Brain pericyte (primary cell): ENCODE measurements at regions not wholly inside any gene's neighbourhood (a gene's known extent, or its start where the extent isn't known, plus 50 kb on each side); places are given as distances from the start of the nearest gene placed in this dataset.

Experiments used
- DNase-seq: peaks from one replicate; pipeline ENCODE4 v3.0.0-alpha.2; 2012; ENCODE audit warnings: low read depth, low spot score

DNA sequence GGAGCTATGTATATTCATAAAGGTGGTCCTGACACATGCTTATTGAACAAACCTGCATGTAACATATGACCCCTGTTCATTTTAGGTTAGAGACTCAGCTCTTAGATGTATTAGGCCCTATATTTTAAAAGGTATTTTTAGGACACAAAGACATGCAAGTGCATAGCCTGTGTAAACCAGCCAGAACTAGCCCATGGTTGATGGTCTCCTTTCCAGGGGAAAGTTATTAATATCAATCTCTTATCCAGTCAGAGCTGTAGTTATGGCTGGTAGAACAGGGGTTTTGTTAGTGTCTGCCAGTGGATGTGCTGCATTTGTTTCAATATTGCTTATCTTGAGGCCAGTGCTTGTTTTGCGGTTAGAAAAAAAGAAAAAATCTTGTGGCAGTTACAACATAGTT is 488.6 kb downstream of the KCTD8 start:
- no peak for DNase-seq

DNA sequence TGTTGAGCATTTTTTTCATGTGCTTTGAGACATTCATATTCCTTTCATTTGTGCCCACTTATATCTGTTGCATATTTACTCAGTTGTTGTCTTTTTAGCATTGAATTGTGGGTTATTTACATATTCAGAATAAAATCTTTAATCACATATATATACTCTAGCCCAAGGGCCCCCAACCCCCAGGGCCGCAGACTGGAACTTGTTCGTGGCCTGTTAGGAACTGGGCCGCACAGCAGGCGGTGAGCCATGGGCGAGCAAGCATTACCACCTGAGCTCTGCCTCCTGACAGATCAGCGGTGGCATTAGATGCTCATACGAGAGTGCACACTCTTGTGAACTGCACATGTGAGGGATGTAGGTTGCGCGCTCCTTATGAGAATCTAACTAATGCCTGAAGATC is 480.6 kb downstream of the KCTD8 start:
- no peak for DNase-seq

DNA sequence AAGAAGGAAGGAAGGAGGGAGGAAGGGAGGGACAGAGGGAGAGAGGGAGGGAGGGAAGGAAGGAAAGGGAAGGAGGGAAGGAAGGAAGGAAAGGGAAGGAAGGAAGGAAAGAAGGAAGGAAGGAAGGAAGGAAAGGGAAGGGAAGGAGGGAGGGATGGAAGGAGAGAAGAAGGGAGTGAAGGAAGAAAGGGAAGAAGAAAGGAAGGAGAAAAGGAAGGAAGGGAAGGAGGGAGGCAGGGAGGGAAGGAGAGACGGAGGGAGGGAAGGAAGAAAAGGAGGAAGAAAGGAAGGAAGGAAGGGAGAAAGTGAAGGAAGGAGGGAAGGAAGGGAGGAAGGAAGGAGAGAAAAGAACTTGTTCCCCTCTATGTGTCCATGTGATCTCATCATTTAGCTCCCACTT is 465.0 kb downstream of the KCTD8 start:
- no peak for DNase-seq

DNA sequence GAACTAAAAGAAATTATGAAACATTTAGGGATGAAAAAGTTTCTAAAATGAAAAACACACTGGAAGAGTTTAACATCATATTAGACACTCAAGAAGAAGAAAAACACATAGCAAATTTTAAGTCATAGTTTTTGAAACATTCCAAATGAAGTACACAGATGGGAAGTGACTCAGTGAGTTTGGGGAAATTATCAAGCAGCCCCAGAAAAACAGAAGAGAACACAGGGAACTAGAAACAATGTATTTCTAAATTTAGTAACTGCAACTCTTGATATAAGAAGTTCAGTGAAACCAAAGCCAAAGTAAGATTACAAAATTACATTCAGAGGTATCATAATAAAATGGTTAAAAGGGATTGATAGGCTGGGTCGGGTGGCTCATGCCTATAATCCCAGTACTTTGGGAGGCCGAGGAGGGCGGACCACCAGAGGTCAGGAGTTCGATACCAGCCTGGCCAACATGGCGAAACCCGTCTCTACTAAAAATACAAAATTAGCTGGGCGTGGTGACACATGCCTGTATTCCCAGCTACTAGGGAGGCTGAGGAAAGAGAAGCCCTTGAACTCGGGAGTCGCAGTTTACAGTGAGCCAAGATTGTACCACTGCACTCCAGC is 461.2 kb downstream of the KCTD8 start:
- DNase-seq: no peak

DNA sequence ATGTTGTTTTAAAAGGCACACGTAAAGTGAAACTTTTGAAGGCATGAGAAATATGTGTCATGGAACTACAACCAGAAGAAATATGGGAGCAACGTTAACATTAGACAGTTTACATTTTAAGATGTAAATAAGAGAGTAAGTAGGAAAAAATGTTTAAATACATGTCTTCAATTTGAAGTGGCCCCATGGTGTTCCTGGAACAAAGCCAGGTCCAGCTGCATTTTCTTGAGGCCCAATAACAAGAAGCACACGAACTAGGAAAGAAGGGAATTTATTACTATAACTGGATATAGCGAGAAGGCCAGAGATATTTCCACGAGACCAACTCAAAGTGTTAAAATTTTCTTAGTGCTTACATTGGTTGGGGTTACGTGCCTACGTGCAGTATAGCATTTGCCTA is 458.1 kb downstream of the KCTD8 start:
- DNase-seq: peak; percentile 27

DNA sequence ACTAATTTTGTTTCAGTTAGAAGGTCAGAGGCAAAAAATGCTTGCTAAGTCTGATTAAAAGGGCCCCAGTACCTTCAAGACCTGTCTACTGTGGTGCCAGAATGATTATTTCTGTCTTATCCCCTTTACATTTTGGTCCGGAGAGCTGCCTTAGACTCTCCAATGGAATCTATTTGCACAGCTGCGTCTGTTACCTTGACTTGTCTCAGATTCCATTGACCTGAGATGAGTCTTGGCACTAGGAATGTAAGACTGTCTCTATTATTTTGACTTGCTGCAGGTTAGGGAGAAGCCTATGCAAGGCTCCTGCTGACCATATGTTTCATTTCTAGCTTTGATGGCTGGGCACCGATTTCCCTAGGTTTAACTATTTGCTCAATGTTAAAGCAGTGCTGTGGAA is 457.6 kb downstream of the KCTD8 start:
- DNase-seq: no peak

DNA sequence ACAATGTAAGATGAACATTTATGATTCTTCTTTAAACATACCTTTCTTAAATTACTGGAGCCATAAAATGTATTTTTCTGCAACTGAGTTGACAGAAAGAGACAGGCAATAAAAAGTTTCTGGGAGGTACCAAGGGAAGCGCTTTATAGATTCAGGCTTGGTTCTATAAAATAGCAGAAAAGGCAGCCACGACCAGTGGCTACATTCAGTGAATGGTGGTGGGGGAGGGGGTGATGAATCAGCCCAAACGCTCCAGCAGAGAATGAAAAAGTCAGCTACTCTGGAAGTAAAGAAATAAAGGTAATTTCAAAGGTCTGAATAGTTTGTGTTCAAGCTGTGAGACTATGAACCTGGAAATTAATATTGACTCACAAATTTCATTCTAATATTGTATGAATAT is 456.1 kb downstream of the KCTD8 start:
- DNase-seq: no peak

DNA sequence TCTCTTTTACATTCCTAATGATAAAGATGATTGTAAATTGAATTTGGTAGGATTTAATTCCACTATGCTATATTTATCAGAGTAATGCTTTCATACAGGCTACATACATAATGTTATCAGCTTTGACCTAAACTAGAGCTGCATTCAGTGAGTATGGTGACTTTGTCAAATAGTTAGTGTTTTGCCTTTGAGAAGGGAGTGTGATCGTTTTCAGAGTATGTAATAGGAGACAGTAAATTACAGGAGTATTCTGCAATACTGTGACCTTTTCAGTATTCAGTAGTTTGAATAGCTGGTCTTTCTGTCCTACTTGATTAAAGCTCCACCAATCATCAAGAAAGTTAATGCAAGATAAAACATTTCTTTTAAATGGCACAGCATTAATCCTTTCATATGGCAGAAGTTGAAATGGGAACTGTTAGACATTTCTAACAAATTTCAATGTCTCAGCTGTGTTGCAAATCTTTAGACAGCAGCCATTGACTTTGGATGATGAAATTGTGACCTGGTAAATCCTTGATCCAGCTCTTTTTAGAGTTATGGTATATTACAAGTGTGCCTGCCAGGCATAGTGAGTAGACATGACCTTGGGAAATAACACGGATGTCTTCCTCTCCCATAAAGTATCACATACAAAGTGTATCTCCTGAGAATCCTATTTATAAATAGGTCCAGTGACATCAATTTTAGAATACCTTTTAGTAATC is 455.3 kb downstream of the KCTD8 start:
- no peak for DNase-seq

DNA sequence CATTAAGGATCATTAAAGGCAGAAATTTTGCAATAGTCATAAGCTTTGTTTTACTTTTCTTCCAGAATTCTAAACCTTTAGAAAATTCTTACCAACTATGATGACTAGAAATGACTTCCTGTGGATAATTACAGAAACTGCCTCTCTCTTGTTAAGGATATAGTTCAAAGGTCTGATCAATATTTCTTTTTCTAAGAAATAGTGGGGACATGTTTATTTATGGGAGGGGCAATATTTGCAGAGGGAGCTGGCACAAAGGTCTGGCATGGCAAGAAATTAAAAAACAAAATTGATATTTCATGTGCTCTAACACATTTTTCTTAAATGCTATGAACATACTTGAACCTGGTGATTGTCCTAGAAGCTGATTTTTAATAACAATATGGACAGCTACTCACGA is 448.9 kb downstream of the KCTD8 start:
- no peak for DNase-seq

DNA sequence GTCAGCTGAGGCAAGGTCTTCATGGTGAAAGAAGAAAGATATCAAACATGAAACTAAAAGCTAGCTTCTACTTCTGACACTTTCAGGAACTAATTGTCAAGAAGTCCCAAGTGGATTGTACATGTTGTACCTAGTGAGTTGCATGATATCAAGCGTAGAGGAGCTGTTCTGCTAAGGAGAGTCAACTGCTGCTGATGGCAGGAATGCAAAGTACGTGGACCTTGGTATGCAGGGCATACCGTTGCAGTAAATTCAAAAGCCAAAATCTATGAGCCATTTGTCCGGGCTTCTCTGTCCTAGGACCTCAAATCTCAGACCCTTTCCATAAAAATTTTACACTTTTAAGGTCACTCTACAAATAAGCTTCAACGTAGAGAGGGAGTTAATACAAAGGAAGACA is 446.2 kb downstream of the KCTD8 start:
- no peak for DNase-seq

DNA sequence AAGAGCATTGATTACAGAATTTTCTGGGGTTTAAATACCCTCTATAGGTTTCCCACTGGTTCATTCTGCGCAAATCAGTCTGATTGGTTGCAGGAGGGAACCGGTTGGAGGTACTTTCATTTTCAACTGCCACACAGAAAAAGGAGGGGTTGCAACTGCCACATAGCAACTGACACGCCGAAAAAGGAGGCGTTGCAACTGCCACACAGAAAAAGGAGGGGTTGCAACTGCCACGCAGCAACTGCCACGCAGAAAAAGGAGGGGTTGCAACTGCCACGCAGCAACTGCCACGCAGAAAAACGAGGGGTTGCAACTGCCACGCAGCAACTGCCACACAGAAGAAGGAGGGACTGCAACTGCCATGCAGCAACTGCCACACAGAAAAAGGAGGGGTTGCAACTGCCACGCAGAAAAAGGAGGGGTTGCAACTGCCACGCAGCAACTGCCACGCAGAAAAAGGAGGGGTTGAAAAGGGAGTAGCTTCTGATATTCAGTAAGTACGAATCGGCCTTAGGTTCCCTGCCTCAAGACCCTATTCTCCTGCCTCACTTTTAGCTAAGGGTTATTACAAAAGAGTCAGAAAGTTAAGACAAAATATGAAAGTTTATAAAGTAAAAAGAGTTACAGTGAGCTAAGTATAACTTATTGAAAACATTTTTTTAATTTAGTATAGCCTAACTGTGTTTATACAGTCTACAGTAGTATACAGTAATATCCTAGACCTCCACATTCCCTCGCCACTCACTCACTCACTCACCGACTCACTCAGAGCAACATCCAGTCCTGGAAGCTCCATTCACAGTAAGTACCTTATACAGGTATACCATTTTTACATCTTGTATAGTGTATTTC is 431.8 kb downstream of the KCTD8 start:
- DNase-seq: no peak

DNA sequence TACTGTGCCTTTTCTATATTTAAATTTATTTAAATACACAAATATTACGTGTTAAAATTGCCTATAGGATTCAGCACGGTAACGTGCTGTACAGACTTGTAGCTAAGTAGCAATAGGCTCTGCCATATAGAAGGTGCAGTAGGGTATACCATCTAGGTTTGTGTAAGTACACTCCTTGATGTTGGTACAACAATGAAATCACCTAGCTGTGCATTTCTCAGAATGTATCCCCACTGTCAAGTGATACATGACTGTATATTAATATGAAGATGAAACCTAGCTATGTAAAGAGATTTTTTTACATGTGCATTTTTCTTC is 431.2 kb downstream of the KCTD8 start:
- no peak for DNase-seq

DNA sequence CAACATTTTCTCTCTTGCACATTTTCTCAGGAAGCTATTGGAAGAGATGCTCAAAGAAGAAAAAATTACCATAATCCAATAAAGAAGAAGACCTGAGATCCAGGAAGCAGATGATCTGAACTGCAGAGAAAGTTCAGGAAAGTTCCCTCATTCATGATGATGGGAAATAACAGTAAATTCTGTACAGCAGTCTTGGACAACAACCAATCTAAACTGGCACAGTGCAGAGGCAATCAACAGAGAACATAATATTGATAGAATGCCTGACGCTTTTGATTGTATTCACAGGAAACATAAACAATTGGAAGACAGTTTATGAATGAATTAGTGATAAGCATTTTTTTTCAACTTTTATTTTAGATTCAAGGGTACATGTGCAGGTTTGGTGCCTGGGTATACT is 428.9 kb downstream of the KCTD8 start:
- DNase-seq: no peak

DNA sequence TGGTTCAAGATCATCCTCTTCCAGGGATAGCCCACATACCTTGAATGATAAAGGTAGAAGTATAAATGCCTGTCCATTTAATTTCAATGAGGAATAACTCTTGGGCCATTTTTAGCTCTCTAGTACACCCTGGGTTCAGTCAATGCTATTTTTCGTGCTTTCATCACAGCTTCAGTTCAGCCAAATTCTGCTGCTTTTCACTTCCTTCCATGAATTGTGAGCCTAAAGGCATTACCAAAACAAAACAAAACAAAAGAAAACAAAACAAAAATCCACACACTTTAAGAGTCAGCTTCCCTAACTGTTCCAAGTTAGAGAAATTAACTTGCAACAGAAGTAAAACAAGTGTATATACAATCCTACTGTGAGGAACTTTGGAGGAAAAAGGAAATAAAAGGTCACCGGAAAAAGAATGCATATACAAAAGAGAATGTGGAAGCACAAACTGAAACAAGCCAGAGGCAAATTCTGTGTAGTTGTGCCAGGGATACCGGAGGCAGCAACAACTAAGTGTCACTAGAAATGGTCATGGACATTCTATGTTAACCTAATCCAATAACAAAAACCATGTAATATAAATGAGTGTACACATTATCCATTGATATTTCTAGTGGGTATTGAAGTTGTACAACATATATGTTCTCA is 423.1 kb downstream of the KCTD8 start:
- no peak for DNase-seq

DNA sequence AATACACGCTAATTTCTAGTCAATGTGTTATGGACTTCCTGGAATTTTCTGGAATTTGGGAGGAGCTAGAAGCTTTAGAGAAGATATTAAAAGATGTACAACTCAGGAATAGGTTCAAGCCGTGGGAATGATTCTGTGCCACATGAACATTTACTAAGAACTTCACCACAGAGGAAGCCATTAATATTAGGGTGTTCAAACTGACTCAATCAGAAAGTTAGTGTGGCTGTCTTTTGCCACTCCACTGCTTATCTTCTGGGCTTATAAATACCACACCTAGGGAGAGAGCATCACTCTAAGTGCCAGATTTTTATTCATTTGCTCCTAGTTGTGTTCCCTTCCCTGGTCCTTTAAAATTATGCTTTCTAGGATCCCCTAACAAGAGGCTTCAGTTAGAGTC is 409.8 kb downstream of the KCTD8 start:
- DNase-seq: no peak

DNA sequence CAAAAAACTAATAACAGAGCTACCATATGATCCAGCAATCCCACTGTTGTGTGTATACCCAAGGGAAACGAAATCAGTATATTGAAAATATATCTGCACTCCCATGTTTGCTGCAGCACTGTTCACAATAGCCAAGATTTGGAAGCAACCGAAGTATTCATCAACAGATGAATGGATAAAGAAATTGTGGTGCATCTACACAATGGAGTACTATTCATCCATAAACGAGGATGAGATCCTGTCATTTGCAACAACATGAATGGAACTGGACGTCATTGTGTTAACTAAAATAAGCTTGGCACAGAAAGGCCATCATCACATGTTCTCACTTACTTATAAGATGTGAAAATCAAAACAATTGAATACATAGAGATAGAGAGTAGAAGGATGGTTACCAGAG is 402.1 kb downstream of the KCTD8 start:
- DNase-seq: no peak

DNA sequence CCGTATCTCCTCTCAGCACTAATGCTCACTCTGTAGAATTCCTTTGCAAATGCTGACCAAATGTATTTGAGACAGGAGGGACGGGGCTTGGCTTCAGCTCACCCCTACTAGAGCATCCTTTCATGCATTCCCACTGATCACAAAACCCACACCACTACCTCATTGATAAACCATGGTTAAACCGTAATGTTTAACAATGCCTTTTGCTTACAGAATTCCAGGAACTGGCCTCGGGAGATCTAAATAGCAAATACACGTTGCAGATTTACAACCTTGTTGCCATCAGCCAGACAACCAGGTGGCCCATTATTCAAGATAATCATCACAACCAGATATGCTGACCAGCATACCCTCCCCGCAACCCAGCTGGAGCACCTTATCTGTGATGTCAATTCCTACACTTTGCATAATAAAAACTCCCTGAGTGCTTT is 391.9 kb downstream of the KCTD8 start:
- no peak for DNase-seq

DNA sequence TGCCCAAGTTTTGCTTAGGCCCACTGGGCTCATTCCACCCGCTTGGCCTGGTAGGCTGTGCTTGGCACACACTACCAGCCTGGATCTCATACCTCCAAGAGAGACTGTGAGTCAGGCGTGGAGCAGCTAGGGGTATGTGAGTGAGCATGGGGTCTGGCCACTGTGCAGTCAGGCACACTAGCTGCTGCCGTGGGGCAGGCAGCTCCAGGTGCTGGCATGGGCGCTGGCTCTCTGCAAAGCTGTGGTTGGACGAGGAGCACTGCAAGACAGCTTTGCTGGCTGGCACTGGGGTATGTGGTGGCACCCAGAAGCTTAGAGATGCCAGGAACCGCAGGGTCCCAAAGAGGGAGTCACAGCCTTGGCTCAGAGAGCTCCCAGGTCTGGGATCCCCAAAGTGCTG is 377.8 kb downstream of the KCTD8 start:
- no peak for DNase-seq

DNA sequence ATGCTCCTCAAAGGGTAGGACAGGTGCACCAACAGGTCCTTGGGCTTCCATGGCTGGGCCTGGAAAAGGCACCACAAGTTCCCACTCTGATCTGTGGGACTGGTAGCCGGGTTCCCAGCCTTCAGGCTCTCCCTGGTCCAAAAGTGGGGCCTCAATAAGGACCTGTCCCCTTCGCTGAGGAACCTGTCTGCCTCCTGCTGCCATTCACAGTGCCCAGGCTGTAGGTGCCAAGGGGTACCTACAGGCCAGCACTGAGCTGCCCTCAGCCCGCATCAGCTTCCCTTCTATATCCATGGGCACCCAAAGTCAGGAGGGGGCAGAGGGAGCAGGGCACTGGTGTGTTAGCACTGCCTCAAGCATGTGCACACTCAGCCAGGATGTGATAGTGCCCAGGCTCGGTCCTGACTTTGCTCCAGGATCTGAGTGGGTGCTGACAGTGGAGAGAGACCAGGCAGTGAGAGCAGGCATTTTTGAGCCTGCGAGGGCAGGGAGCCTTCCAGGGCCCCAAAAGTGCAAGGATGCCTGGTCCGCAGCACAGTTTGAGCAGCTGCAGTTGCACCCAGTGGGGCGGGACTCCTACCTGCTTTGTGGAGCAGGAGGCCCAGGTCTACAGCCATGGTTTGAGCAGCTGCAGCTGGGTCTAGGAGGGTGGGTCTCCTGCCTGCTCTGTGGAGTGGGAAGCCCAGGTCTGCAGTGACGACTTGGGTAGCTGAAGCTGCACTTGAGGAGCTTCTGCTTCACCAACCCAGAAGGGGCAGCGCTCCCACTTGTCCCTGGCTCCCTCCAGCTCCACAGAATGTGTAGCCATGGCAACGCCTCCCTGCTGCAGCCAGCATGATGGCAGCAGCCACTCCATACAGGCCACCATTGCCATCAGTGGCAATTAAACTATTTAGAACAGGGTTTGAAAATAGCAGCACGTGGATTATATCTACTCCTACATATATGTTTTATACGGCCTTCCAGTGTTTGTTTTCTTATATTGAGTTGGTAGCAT is 376.4 kb downstream of the KCTD8 start:
- DNase-seq: no peak

DNA sequence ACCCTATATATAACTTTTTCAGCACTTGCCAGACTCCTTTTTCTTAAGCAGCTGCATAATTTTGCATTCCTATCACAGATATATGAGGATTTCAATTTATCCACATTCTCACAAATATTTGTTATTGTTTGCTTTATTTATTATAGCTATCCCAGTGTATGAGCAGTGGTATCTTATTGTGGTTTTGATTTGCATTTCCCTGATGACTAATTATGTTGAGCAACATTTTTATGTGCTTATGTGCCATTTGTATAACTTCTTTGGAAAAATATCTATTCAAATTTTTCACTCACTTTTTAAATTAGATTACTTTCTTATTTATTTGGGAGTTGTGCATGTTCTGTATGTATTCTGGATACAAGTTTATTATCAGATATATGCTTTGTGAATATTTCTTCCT is 361.9 kb downstream of the KCTD8 start:
- no peak for DNase-seq

DNA sequence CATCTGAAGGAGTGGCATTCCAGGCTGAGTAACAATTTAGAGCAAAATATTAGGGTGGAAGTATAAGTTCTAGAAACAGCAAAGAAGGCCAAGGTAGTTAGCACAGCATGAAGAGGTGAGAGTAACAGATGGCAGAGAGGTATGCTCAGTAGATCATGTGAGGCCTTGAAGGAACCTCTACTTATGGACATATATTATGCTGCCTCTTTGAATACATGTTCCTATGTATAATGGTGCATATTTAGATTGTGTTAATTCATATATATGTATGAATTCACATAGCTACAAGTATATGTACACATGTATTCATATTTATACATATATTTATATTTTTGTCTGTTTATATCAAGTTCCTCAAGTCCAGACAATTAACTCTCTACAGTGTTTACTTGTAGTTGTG is 355.2 kb downstream of the KCTD8 start:
- DNase-seq: no peak
